IMR-90 (cell line): ENCODE measurements at regions not wholly inside any gene's neighbourhood (a gene's known extent, or its start where the extent isn't known, plus 50 kb on each side); places are given as distances from the start of the nearest gene placed in this dataset.

Experiments used
- ATAC-seq: fragments of 200-7000 bp; cut with Tn5 transposase; 2 replicates; pipeline ENCODE4 v1.9.1; 2020; ENCODE audit warnings: low read depth, mild to moderate bottlenecking, moderate library complexity
- BruUV-seq: library from RNA; stranded (reverse); fragments of 400-500 nt; replicated peaks from 2 replicates; lab custom pipeline; 2021; lab: Mats Ljungman, UMichigan
- CTCF ChIA-PET: fragments of 300-600 bp; formaldehyde crosslinking; extraction: SDS; loops from one replicate; lab custom pipeline; 2021; ENCODE audit warnings: antibody characterized with exemption; lab: Yijun Ruan, JAX
- POLR2A ChIA-PET: fragments of 300-600 bp; sonication (Branson Sonifier 250); formaldehyde crosslinking; loops from one replicate; lab custom pipeline; 2022; ENCODE audit warnings: antibody characterized with exemption; ENCODE audit not compliant: unreplicated experiment; lab: Charles Lee
- DNase-seq: peaks from one replicate; pipeline ENCODE4 v3.0.0; 2013
- H2AFZ ChIP-seq: replicated peaks from 2 replicates; pipeline ENCODE3; 2013; ENCODE audit warnings: low read length, mild to moderate bottlenecking; ENCODE audit not compliant: poor library complexity
- H2AK5ac ChIP-seq: 2 replicates; pipeline ENCODE4 v1.6.1; 2013; ENCODE audit warnings: low read depth, low read length, inconsistent platforms
- H2AK9ac ChIP-seq: replicated peaks from 2 replicates; pipeline ENCODE3; 2013; ENCODE audit warnings: mild to moderate bottlenecking, low read depth, low read length, moderate library complexity; ENCODE audit not compliant: poor library complexity
- H2BK120ac ChIP-seq: 2 replicates; pipeline ENCODE4 v1.6.1; 2013; ENCODE audit warnings: low read depth, low read length, inconsistent platforms
- H2BK15ac ChIP-seq: 3 replicates; pipeline ENCODE4 v1.6.1; 2013; ENCODE audit warnings: low read depth, low read length, inconsistent platforms
- H2BK20ac ChIP-seq: 2 replicates; pipeline ENCODE4 v1.6.1; 2013; ENCODE audit warnings: low read depth, mild to moderate bottlenecking, inconsistent platforms, low read length, moderate library complexity
- H2BK5ac ChIP-seq: 2 replicates; pipeline ENCODE4 v1.6.1; 2013; ENCODE audit warnings: mild to moderate bottlenecking, low read depth, low read length, inconsistent platforms; ENCODE audit not compliant: poor library complexity, severe bottlenecking
- H3K14ac ChIP-seq: replicated peaks from 2 replicates; pipeline ENCODE4 v1.6.1; 2013; ENCODE audit warnings: low read depth, low read length, inconsistent platforms
- H3K18ac ChIP-seq: 2 replicates; pipeline ENCODE4 v1.6.1; 2013; ENCODE audit warnings: low read depth, low read length, control low read depth
- H3K23ac ChIP-seq: 2 replicates; pipeline ENCODE4 v1.6.1; 2013; ENCODE audit warnings: low read depth, low read length, inconsistent platforms
- H3K27ac ChIP-seq: 2 replicates; pipeline ENCODE4 v1.5.1; 2013; ENCODE audit warnings: mild to moderate bottlenecking, control low read depth, low read length; ENCODE audit not compliant: insufficient read depth
- H3K27me3 ChIP-seq: 2 replicates; pipeline ENCODE4 v1.6.1; 2013; ENCODE audit warnings: low read length; ENCODE audit not compliant: control insufficient read depth, insufficient read depth
- H3K36me3 ChIP-seq: 2 replicates; pipeline ENCODE4 v1.6.1; 2013; ENCODE audit warnings: low read length, mixed read lengths; ENCODE audit not compliant: control insufficient read depth, insufficient read depth
- H3K4ac ChIP-seq: 2 replicates; pipeline ENCODE4 v1.6.1; 2013; ENCODE audit warnings: low read depth, low read length, inconsistent platforms
- H3K4me1 ChIP-seq: 2 replicates; pipeline ENCODE4 v1.6.1; 2013; ENCODE audit warnings: low read length, mixed read lengths; ENCODE audit not compliant: control insufficient read depth, insufficient read depth
- H3K4me2 ChIP-seq: 2 replicates; pipeline ENCODE4 v1.6.1; 2013; ENCODE audit warnings: low read depth, mild to moderate bottlenecking, control low read depth, low read length, moderate library complexity
- H3K4me3 ChIP-seq: 2 replicates; pipeline ENCODE4 v1.5.1; 2013; ENCODE audit warnings: low read depth, mild to moderate bottlenecking, control low read depth, low read length, moderate library complexity; ENCODE audit not compliant: insufficient read depth
- H3K56ac ChIP-seq: 2 replicates; pipeline ENCODE4 v1.6.1; 2013; ENCODE audit warnings: low read length, inconsistent platforms; ENCODE audit not compliant: insufficient read depth; ENCODE audit errors: extremely low read depth
- H3K79me1 ChIP-seq, 2 experiments: 2 replicates each; pipeline ENCODE4 v1.6.1; 2013; ENCODE audit warnings: low read length in 2 of 2, inconsistent platforms in 1 of 2, low read depth in 1 of 2
- H3K9ac ChIP-seq: 2 replicates; pipeline ENCODE4 v1.6.1; 2013; ENCODE audit warnings: low read depth, low read length, control low read depth
- H3K9me1 ChIP-seq: 2 replicates; pipeline ENCODE4 v1.6.1; 2013; ENCODE audit warnings: low read length, inconsistent platforms; ENCODE audit not compliant: insufficient read depth
- H3K9me3 ChIP-seq: 2 replicates; pipeline ENCODE4 v1.6.1; 2013; ENCODE audit warnings: low read length; ENCODE audit not compliant: control insufficient read depth, insufficient read depth
- H4K20me1 ChIP-seq: 2 replicates; pipeline ENCODE4 v1.6.1; 2013; ENCODE audit warnings: low read length, inconsistent platforms; ENCODE audit not compliant: insufficient read depth
- H4K5ac ChIP-seq: 2 replicates; pipeline ENCODE4 v1.6.1; 2013; ENCODE audit warnings: mild to moderate bottlenecking, low read depth, low read length, control low read depth
- H4K8ac ChIP-seq, 2 experiments: 2 replicates each; pipeline ENCODE4 v1.6.1; 2013; ENCODE audit warnings: low read depth in 2 of 2, low read length in 2 of 2, control low read depth in 1 of 2, inconsistent platforms in 1 of 2
- H4K91ac ChIP-seq: 2 replicates; pipeline ENCODE4 v1.6.1; 2013; ENCODE audit warnings: low read depth, low read length, inconsistent platforms; ENCODE audit not compliant: insufficient read depth
- CEBPB ChIP-seq: IDR thresholded peaks from 2 replicates; pipeline ENCODE4 v1.6.1; 2012; ENCODE audit warnings: low read depth, low read length, improper control_type of control experiment
- CHD1 ChIP-seq: IDR thresholded peaks from 2 replicates; pipeline ENCODE4 v1.6.1; 2012; ENCODE audit warnings: low read depth, low read length, improper control_type of control experiment
- ELK1 ChIP-seq: fragments of 150-350 bp; IDR thresholded peaks from 2 replicates; pipeline ENCODE4 v1.6.1; 2016; ENCODE audit warnings: low read depth, mild to moderate bottlenecking, low read length, moderate library complexity, borderline replicate concordance
- FOS ChIP-seq: fragments of 150-350 bp; IDR thresholded peaks from 2 replicates; pipeline ENCODE4 v1.6.1; 2016; ENCODE audit warnings: low read depth, low read length
- MAFK ChIP-seq: IDR thresholded peaks from 2 replicates; pipeline ENCODE4 v1.6.1; 2012; ENCODE audit warnings: low read depth, low read length, improper control_type of control experiment
- MAZ ChIP-seq: IDR thresholded peaks from 2 replicates; pipeline ENCODE4 v1.6.1; 2012; ENCODE audit warnings: low read depth, mild to moderate bottlenecking, low read length, improper control_type of control experiment, moderate library complexity, borderline replicate concordance
- MXI1 ChIP-seq: IDR thresholded peaks from 2 replicates; pipeline ENCODE4 v1.6.1; 2012; ENCODE audit warnings: low read depth, mild to moderate bottlenecking, low read length, moderate library complexity, borderline replicate concordance
- NFE2L2 ChIP-seq: fragments of 150-350 bp; IDR thresholded peaks from 2 replicates; pipeline ENCODE4 v1.6.1; 2016; ENCODE audit warnings: low read depth, mild to moderate bottlenecking, low read length
- RAD21 ChIP-seq: IDR thresholded peaks from 2 replicates; pipeline ENCODE4 v1.6.1; 2012; ENCODE audit warnings: low read length, improper control_type of control experiment
- RCOR1 ChIP-seq: IDR thresholded peaks from 2 replicates; pipeline ENCODE4 v1.6.1; 2012; ENCODE audit warnings: mild to moderate bottlenecking, low read length, improper control_type of control experiment; ENCODE audit not compliant: insufficient replicate concordance
- RFX5 ChIP-seq: IDR thresholded peaks from 2 replicates; pipeline ENCODE4 v1.8.0; 2012; ENCODE audit warnings: low read depth, mild to moderate bottlenecking, low read length, moderate library complexity
- SMC3 ChIP-seq: fragments of 150-350 bp; IDR thresholded peaks from 2 replicates; pipeline ENCODE4 v1.6.1; 2016; ENCODE audit warnings: low read depth, mild to moderate bottlenecking, antibody characterized with exemption, low read length, moderate library complexity
- WGBS, 2 experiments: methylation state at CpG; one replicate each; pipeline versions ENCODE4 v1.1.5 to v1.1.7; 2013; ENCODE audit warnings: missing lambda C conversion rate in 2 of 2; ENCODE audit not compliant: insufficient read length in 1 of 2; ENCODE audit errors: extremely low coverage in 2 of 2; 5-methylcytosine and 5-hydroxymethylcytosine counted together
- dilution Hi-C: fragments of 300-500 bp; cut with HindIII; formaldehyde crosslinking; loops from one replicate; pipeline ENCODE4 v1.14.3; 2018; ENCODE audit warnings: low sequenced_read_pairs; ENCODE audit not compliant: unreplicated experiment
- in situ Hi-C: fragments of 300-500 bp; cut with MboI; formaldehyde crosslinking; loops from 3 replicates; pipeline ENCODE4 v1.14.3; 2019; ENCODE audit warnings: low sequenced_read_pairs, inconsistent platforms, mixed read lengths
- intact Hi-C: fragments of 100-400 bp; cut with micrococcal nuclease; formaldehyde crosslinking; loops from 2 replicates; pipeline ENCODE4 v1.10.0; 2022
- TF ChIP-seq, protein P1 (sequence below): fragments of 150-350 bp; IDR thresholded peaks from 2 replicates; pipeline ENCODE4 v1.6.1; 2017; ENCODE audit warnings: mild to moderate bottlenecking, antibody characterized with exemption, low read length, low read depth

DNA sequence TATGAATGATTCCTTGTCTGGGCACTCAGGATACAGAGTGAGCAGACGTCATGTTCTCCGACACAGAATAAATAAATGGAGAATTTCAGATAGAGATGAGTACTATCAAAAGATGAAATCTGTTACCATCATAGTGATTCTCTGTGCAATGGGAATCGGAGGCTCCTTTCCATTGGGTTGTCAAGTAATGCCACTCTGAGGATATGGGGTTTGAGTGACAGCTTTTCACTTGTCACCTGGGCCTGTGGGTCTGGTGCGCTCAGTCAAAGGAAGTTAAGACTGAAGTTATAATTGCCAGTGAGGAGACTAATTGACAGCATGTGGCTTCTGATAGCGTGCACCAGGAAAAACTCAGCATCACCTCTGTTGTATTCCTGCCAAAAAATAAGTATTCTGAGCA, 387.2 kb downstream of the SOX11 start:
- Histone ChIP-seq H3K79me1 (no peaks in the 10 kb centered on the region), H3K4ac (no peak overlapping the region), H2AK5ac (no peak overlapping the region), H3K4me3 (no peak overlapping the region), H3K14ac (no peak overlapping the region), H3K9me1 (no peaks in the 10 kb centered on the region), H3K18ac (no peak overlapping the region), H2BK5ac (no peak overlapping the region), H2AK9ac (no peak overlapping the region), H3K23ac (no peak overlapping the region), H4K20me1 (no peaks in the 10 kb centered on the region), H4K91ac (no peak overlapping the region), H3K4me1 (no peaks in the 10 kb centered on the region; the same call in 1 of the 2 replicates), H3K9me3 (no peaks in the 10 kb centered on the region), H3K27me3 (no peaks in the 10 kb centered on the region), H2AFZ (no peak overlapping the region), H3K27ac (no peak overlapping the region), H3K4me2 (no peak overlapping the region), H4K8ac (no peak overlapping the region), H3K9ac (no peak overlapping the region), H2BK15ac (no peak overlapping the region), H2BK120ac (no peak overlapping the region), H4K5ac (no peak overlapping the region), H3K56ac (no peak overlapping the region), H3K36me3 (no peaks in the 10 kb centered on the region), H2BK20ac (no peak overlapping the region)
- dilution Hi-C loops = no loop called here
- ATAC-seq (no peak), DNase-seq (no peak)
- ChIA-PET CTCF (no interaction called here), POLR2A (no interaction called here)
- TF ChIP-seq MAFK (no peak), MAZ (no peak), SMC3 (no peak), RFX5 (no peak), CEBPB (no peak), FOS (no peak), MXI1 (no peak), CHD1 (no peak), RCOR1 (no peak), ELK1 (no peak), NFE2L2 (no peak), RAD21 (no peak)
- TF ChIP-seq, protein P1, sequence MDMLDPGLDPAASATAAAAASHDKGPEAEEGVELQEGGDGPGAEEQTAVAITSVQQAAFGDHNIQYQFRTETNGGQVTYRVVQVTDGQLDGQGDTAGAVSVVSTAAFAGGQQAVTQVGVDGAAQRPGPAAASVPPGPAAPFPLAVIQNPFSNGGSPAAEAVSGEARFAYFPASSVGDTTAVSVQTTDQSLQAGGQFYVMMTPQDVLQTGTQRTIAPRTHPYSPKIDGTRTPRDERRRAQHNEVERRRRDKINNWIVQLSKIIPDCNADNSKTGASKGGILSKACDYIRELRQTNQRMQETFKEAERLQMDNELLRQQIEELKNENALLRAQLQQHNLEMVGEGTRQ = no peak
- intact Hi-C loops = no loop called here
- 60% methylated on average over 1 of the region's 5 CpGs; no CpG with 5 or more reads in 1 of the 2 experiments for WGBS, 2 experiments
- BruUV-seq = no TSS peak
- in situ Hi-C loops = no loop called here
